B cell (primary cell): ENCODE measurements at regions not wholly inside any gene's neighbourhood (a gene's known extent, or its start where the extent isn't known, plus 50 kb on each side); places are given as distances from the start of the nearest gene placed in this dataset.
"Not testable (repeated sequence)": the region's sequence is repeated elsewhere in the genome, so short reads cannot be mapped to it uniquely, and the experiment has no call there.

ENCODE experiments used
- ATAC-seq: fragments of 200-7000 bp; cut with Tn5 transposase; one replicate; pipeline ENCODE4 v1.10.0; 2021; ENCODE audit warnings: low read depth, mild to moderate bottlenecking, moderate number of reproducible peaks, moderate library complexity
- CTCF ChIA-PET: fragments of 350-600 bp; sonication (Branson Sonifier 250); formaldehyde crosslinking; loops from one replicate; lab custom pipeline; 2021; ENCODE audit warnings: antibody characterized with exemption, inconsistent platforms; lab: Charles Lee
- POLR2A ChIA-PET: fragments of 350-600 bp; sonication (Branson Sonifier 250); formaldehyde crosslinking; loops from one replicate; lab custom pipeline; 2021; ENCODE audit warnings: antibody characterized with exemption; lab: Charles Lee
- DNase-seq: peaks from one replicate; pipeline ENCODE4 v3.0.0; 2013
- H2AFZ ChIP-seq: 2 replicates; pipeline ENCODE4 v1.6.1; 2012; ENCODE audit warnings: mild to moderate bottlenecking, low read depth, low read length; ENCODE audit not compliant: insufficient read depth, poor library complexity, severe bottlenecking
- H3K27ac ChIP-seq, 2 donors: 1 replicate in 1 of 2; 2 replicates in 1 of 2; pipeline ENCODE4 v1.5.1; 2012 to 2013; ENCODE audit warnings: low read length in 2 of 2, mild to moderate bottlenecking in 2 of 2, moderate library complexity in 1 of 2
- H3K27me3 ChIP-seq, 4 experiments: fragments of 200-600 bp in 1 of 4; sonication (generic) in 1 of 4; replicated peaks in 1 of 4; 1 replicate in 2 of 4; 2 replicates in 2 of 4; pipeline versions ENCODE4 v1.6.1 to v1.7.0; 2013 to 2016; ENCODE audit warnings: low read length in 3 of 4, mild to moderate bottlenecking in 2 of 4, mixed read lengths in 1 of 4, moderate library complexity in 1 of 4; ENCODE audit not compliant: insufficient read depth in 4 of 4, control insufficient read depth in 3 of 4; ENCODE audit errors: control extremely low read depth in 1 of 4
- H3K36me3 ChIP-seq, 2 experiments: replicated peaks in 1 of 2; 1 replicate in 1 of 2; 2 replicates in 1 of 2; pipeline versions ENCODE4 v1.6.1 to v1.7.1; 2013; ENCODE audit warnings: low read length in 1 of 2; ENCODE audit not compliant: insufficient read depth in 2 of 2, control insufficient read depth in 1 of 2; ENCODE audit errors: control extremely low read depth in 1 of 2, extremely low read depth in 1 of 2
- H3K4me1 ChIP-seq, 2 donors: fragments of 200-600 bp in 1 of 2; sonication (generic) in 1 of 2; 1 replicate in 1 of 2; 2 replicates in 1 of 2; pipeline versions ENCODE4 v1.5.1 to v1.6.1; 2013 to 2017; ENCODE audit warnings: low read length in 2 of 2; ENCODE audit not compliant: control insufficient read depth in 2 of 2, insufficient read depth in 2 of 2
- H3K4me2 ChIP-seq: replicated peaks from 2 replicates; pipeline ENCODE3; 2012; ENCODE audit warnings: mild to moderate bottlenecking, low read depth, low read length; ENCODE audit not compliant: poor library complexity, severe bottlenecking
- H3K4me3 ChIP-seq, 5 experiments: fragments of 200-600 bp in 1 of 5; sonication (generic) in 1 of 5; 1 replicate in 3 of 5; 2 replicates in 2 of 5; pipeline versions ENCODE4 v1.5.1 to v1.7.0; 2011 to 2016; ENCODE audit warnings: low read length in 4 of 5, mild to moderate bottlenecking in 4 of 5, low read depth in 2 of 5, control low read depth in 1 of 5, moderate library complexity in 1 of 5; ENCODE audit not compliant: insufficient read depth in 1 of 5; ENCODE audit errors: control extremely low read depth in 1 of 5, extremely low read depth in 1 of 5
- H3K79me2 ChIP-seq: fragments of 200-600 bp; sonication (generic); one replicate; pipeline ENCODE4 v1.6.0; 2016; ENCODE audit warnings: low read length; ENCODE audit not compliant: control insufficient read depth, insufficient read depth
- H3K9ac ChIP-seq: fragments of 200-600 bp; sonication (generic); 2 replicates; pipeline ENCODE4 v1.6.1; 2017; ENCODE audit warnings: mild to moderate bottlenecking, low read length, moderate library complexity
- H3K9me3 ChIP-seq, 3 donors: one replicate each; pipeline versions ENCODE4 v1.6.1 to v1.7.1; 2013; ENCODE audit warnings: low read length in 2 of 3; ENCODE audit not compliant: control insufficient read depth in 2 of 3, insufficient read depth in 1 of 3; ENCODE audit errors: control extremely low read depth in 1 of 3
- H4K20me1 ChIP-seq: 2 replicates; pipeline ENCODE4 v1.6.0; 2012; ENCODE audit warnings: mild to moderate bottlenecking, low read length; ENCODE audit not compliant: insufficient read depth, control insufficient read depth, poor library complexity, severe bottlenecking
- H3K27ac Mint-ChIP-seq: one replicate; pipeline ENCODE4 v1.8.0; 2021; ENCODE audit warnings: mixed read lengths
- H3K27me3 Mint-ChIP-seq: one replicate; pipeline ENCODE4 v1.8.0; 2021; ENCODE audit warnings: mixed read lengths
- H3K4me1 Mint-ChIP-seq: one replicate; pipeline ENCODE4 v1.8.0; 2021; ENCODE audit warnings: mixed read lengths
- H3K4me3 Mint-ChIP-seq: one replicate; pipeline ENCODE4 v1.8.0; 2021; ENCODE audit warnings: mixed read lengths
- H3K9me3 Mint-ChIP-seq: one replicate; pipeline ENCODE4 v1.8.0; 2022; ENCODE audit warnings: mixed read lengths; ENCODE audit not compliant: insufficient read depth
- CTCF ChIP-seq: fragments of 200-600 bp; IDR thresholded peaks from one replicate; pipeline ENCODE4 v1.8.0; 2022; ENCODE audit warnings: antibody characterized with exemption, mild to moderate bottlenecking
- EZH2 ChIP-seq: IDR thresholded peaks from 2 replicates; pipeline ENCODE4 v1.6.1; 2012; ENCODE audit warnings: borderline replicate concordance, low read depth, mild to moderate bottlenecking, moderate library complexity, low read length; ENCODE audit not compliant: insufficient read depth, poor library complexity, severe bottlenecking
- WGBS: methylation state at CpG from one replicate; pipeline ENCODE4 v1.1.5; 2013; ENCODE audit warnings: missing lambda C conversion rate; ENCODE audit not compliant: insufficient coverage; 5-methylcytosine and 5-hydroxymethylcytosine counted together
- intact Hi-C: fragments of 100-400 bp; cut with micrococcal nuclease; formaldehyde crosslinking; loops from one replicate; pipeline ENCODE4 v1.10.0; 2022

- H3K79me2 ChIP-seq: no peaks in the 10 kb centered on the region
Measured at GRCh38 chr20:30175681-30176080, 1081.8 kb upstream of the DEFB115 start.

GRCh38 chr20:30183124-30183523 is 1074.3 kb upstream of the DEFB115 start:
- H3K9me3 Mint-ChIP-seq, H2AFZ ChIP-seq, DNase-seq, H3K4me3 Mint-ChIP-seq, H3K4me2 ChIP-seq, POLR2A ChIA-PET, H3K36me3 ChIP-seq, H4K20me1 ChIP-seq, intact Hi-C loops, H3K27ac Mint-ChIP-seq, CTCF ChIA-PET, H3K79me2 ChIP-seq, H3K27me3 ChIP-seq, H3K9ac ChIP-seq, H3K27me3 Mint-ChIP-seq, H3K4me1 Mint-ChIP-seq, H3K9me3 ChIP-seq, H3K4me1 ChIP-seq, H3K27ac ChIP-seq, ATAC-seq, H3K4me3 ChIP-seq: not testable (repeated sequence)

More at GRCh38 chr20:30175681-30176080, 1081.8 kb upstream of the DEFB115 start:
- Histone ChIP-seq H3K4me1 (no peaks in the 10 kb centered on the region), H4K20me1 (no peaks in the 10 kb centered on the region), H3K36me3 (no peaks in the 10 kb centered on the region), H3K27ac (no peak overlapping the region), H3K4me3 (no peak overlapping the region), H3K27me3 (no peaks in the 10 kb centered on the region), H3K4me2 (no peak overlapping the region), H3K9me3 (no peaks in the 10 kb centered on the region), H3K9ac (no peak overlapping the region), H2AFZ (no peak overlapping the region)
- peaks cover 2% of the 10 kb centered on the region for H3K9me3 Mint-ChIP-seq
- TF ChIP-seq CTCF: no peak
- TF ChIP-seq EZH2: no peak
- no peaks in the 10 kb centered on the region for H3K27me3 Mint-ChIP-seq
- no peak overlapping the region for H3K27ac Mint-ChIP-seq
- ChIA-PET POLR2A (no interaction called here), CTCF (no interaction called here)
- 87% methylated on average over 14 of the region's 14 CpGs for WGBS
- no peaks in the 10 kb centered on the region for H3K4me1 Mint-ChIP-seq
- ATAC-seq (no peak), DNase-seq (no peak)
- no peak overlapping the region for H3K4me3 Mint-ChIP-seq
- intact Hi-C loops: no loop called here

- H3K27me3 ChIP-seq, POLR2A ChIA-PET, H3K4me1 Mint-ChIP-seq, H3K4me3 ChIP-seq, CTCF ChIA-PET, H3K27ac Mint-ChIP-seq, H3K9ac ChIP-seq, H3K9me3 Mint-ChIP-seq, H3K27me3 Mint-ChIP-seq, H2AFZ ChIP-seq, intact Hi-C loops, H3K4me2 ChIP-seq, DNase-seq, H3K27ac ChIP-seq, H3K79me2 ChIP-seq, ATAC-seq, H3K4me1 ChIP-seq, H3K4me3 Mint-ChIP-seq, H3K36me3 ChIP-seq, H3K9me3 ChIP-seq, H4K20me1 ChIP-seq: not testable (repeated sequence)
Measured at GRCh38 chr20:30191785-30192184, 1065.7 kb upstream of the DEFB115 start.
